Left lung (tissue), 4 donors: ENCODE measurements at regions not wholly inside any gene's neighbourhood (a gene's known extent, or its start where the extent isn't known, plus 50 kb on each side); places are given as distances from the start of the nearest gene placed in this dataset.
A peak's percentile ranks its signal among the peaks of the same experiment; 100 is the strongest.

Experiments
- ATAC-seq: fragments of 200-7000 bp; cut with Tn5 transposase; one replicate; pipeline ENCODE4 v1.9.1; 2020; ENCODE audit warnings: moderate library complexity
- DNase-seq, 4 donors: peaks; one replicate each; pipeline ENCODE4 v3.0.0-alpha.2; 2013 to 2020
- H3K27ac ChIP-seq, 2 donors: fragments of 200-600 bp; sonication (generic) in 1 of 2; one replicate each; pipeline versions ENCODE4 v1.5.0 to v1.8.0; 2020 to 2021
- H3K27me3 ChIP-seq, 2 donors: fragments of 200-600 bp; sonication (generic) in 1 of 2; one replicate each; pipeline versions ENCODE4 v1.5.0 to v1.8.0; 2020 to 2021
- H3K36me3 ChIP-seq, 2 donors: fragments of 200-600 bp; sonication (generic) in 1 of 2; one replicate each; pipeline versions ENCODE4 v1.5.0 to v1.8.0; 2020 to 2021
- H3K4me1 ChIP-seq, 2 donors: fragments of 200-600 bp; one replicate each; pipeline ENCODE4 v1.8.0; 2021
- H3K4me3 ChIP-seq, 2 donors: fragments of 200-600 bp; sonication (generic) in 1 of 2; one replicate each; pipeline versions ENCODE4 v1.5.0 to v1.8.0; 2020 to 2021; ENCODE audit warnings: mild to moderate bottlenecking in 1 of 2
- H3K9me3 ChIP-seq, 2 donors: fragments of 200-600 bp; sonication (generic) in 1 of 2; one replicate each; pipeline versions ENCODE4 v1.5.0 to v1.8.0; 2020 to 2021
- CTCF ChIP-seq, 2 donors: fragments of 200-600 bp; sonication (generic) in 1 of 2; IDR thresholded peaks; one replicate each; pipeline versions ENCODE4 v1.5.0 to v1.8.0; 2021; ENCODE audit warnings: antibody characterized with exemption in 2 of 2
- intact Hi-C, 2 donors: fragments of 100-400 bp; cut with DNase I; formaldehyde crosslinking; loops; one replicate each; pipeline versions ENCODE4 v1.11.2 to v1.14.2; 2022
- donor health status: DM: no; HTN: yes; CAD: no.
- donor health status: DM: no; HTN: no; CAD: no.

GRCh38 chr9:105126226-105126625 is 118.2 kb upstream of the SLC44A1 start:
- Histone ChIP-seq H3K4me3 (no peak overlapping the region), H3K4me1 (peaks cover 3 to 29% of the 10 kb centered on the region in 2 donors), H3K27ac (no peak overlapping the region), H3K9me3 (no peaks in the 10 kb centered on the region), H3K27me3 (no peaks in the 10 kb centered on the region), H3K36me3 (no peaks in the 10 kb centered on the region)
- DNase-seq (no peak), ATAC-seq (no peak)
- intact Hi-C loops = no loop called here
- TF ChIP-seq CTCF (IDR thresholded peaks at IDR 0.05) = no peak

- Histone ChIP-seq H3K4me1 (peaks cover 3 to 29% of the 10 kb centered on the region in 2 donors), H3K36me3 (no peaks in the 10 kb centered on the region), H3K27me3 (no peaks in the 10 kb centered on the region), H3K9me3 (no peaks in the 10 kb centered on the region), H3K4me3 (no peak overlapping the region), H3K27ac (peak overlapping the region in 1 of 2 donors; percentile 66)
- DNase-seq (no peak), ATAC-seq (peak; percentile 62)
- no peak for TF ChIP-seq CTCF (IDR thresholded peaks at IDR 0.05)
- intact Hi-C loops = no loop called here
Measured at GRCh38 chr9:105127863-105128220, 116.6 kb upstream of the SLC44A1 start.

DNA sequence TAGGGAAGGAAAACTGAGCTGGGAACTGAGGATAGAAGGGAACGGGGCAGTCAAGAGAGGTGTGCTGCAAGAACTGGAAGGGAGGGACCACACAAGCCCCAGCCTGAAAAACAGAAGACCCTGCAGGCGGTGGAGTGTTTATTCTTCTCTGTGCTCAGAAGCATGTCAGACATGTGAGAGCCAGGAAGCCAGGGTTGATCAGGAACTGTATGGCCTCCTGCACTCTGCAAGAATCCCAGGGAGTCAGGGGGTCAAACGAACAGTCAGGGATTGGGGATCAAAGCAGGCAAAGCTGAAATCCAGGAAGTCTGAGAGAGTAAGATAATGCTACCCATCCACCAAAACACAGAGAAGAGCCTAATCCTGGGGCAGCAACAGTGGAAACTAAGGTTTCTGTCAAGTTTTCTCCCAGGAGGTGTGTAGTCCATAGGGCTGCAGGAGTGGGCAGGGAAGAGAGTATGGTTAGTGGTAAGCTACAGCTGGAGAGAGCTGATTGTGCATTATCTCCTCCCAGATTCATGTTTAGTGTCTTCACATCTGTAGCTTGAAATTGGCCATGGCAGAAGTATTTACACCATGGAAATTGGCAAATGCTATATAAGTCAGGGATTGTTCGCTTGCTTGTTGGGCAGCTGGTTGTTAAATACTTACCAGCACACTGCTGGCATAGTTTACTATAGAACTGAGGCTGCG is 115.4 kb upstream of the SLC44A1 start:
- Histone ChIP-seq H3K9me3 (no peaks in the 10 kb centered on the region), H3K27me3 (no peaks in the 10 kb centered on the region), H3K27ac (no peak overlapping the region), H3K36me3 (no peaks in the 10 kb centered on the region), H3K4me3 (no peak overlapping the region), H3K4me1 (peaks cover 3 to 29% of the 10 kb centered on the region in 2 donors)
- DNase-seq (no peak), ATAC-seq (no peak)
- intact Hi-C loops = no loop called here
- TF ChIP-seq CTCF (IDR thresholded peaks at IDR 0.05) = no peak

DNA sequence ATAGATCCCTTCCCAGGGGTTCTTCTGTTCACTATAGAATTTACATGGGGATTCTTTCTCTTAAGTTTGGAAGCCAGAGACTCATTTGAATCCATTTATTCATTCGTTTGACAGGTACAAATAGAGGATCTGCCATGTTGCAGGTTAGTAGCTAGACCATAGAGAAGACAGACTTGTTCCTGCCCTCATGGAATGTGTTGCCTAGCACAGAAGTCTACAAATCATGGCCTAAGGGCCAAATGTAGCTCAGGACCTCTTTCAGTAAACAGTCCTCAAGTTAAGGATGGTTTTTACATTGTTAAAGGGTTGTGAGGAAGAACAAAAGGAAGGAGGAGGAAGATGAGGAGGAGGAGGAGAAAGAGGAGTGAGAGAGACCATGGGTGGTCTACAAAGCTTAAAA is 114.7 kb upstream of the SLC44A1 start:
- no peak for TF ChIP-seq CTCF (IDR thresholded peaks at IDR 0.05)
- DNase-seq = no peak
- no peak overlapping the region for H3K27ac ChIP-seq
- H3K4me3 ChIP-seq = no peak overlapping the region
- ATAC-seq = no peak
- no peaks in the 10 kb centered on the region for H3K36me3 ChIP-seq
- no peaks in the 10 kb centered on the region for H3K27me3 ChIP-seq
- H3K9me3 ChIP-seq = no peaks in the 10 kb centered on the region
- H3K4me1 ChIP-seq = peaks cover 3 to 27% of the 10 kb centered on the region in 2 donors
- intact Hi-C loops = no loop called here

DNA sequence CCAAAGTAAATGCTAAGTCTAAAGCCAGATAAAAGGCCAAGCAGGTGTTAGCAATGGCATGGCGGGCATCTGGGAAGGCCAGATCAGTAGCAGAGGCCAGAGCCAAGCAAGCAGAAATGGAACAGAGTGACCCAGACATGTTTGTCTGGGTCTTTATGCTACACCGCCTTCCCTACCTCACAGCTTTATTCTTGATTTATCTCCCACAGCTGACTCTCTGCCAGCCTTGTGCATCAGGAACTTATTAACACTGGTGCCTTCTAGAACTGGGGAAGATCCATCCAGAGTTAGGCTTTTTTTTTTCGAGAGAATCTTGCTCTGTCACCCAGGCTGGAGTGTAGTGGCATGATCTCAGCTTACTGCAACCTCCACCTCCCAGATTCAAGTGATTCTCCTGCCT is 112.5 kb upstream of the SLC44A1 start:
- H3K4me3 ChIP-seq = no peak overlapping the region
- ATAC-seq (no peak), DNase-seq (no peak)
- peaks cover 3 to 19% of the 10 kb centered on the region in 2 donors for H3K4me1 ChIP-seq
- H3K9me3 ChIP-seq = no peaks in the 10 kb centered on the region
- intact Hi-C loops = no loop called here
- H3K27ac ChIP-seq = no peak overlapping the region
- no peak for TF ChIP-seq CTCF (IDR thresholded peaks at IDR 0.05)
- no peaks in the 10 kb centered on the region for H3K27me3 ChIP-seq
- no peaks in the 10 kb centered on the region for H3K36me3 ChIP-seq
